ENCODE measurements at regions not wholly inside any gene's neighbourhood (a gene's known extent, or its start where the extent isn't known, plus 50 kb on each side); places are given as distances from the start of the nearest gene placed in this dataset.
A peak's percentile ranks its signal among the peaks of the same experiment; 100 is the strongest.

GRCh38 chr10:78651287-78651686 lies 417.5 kb upstream of the ZMIZ1 start:
- H3K36me3 ChIP-seq, result no peaks in the 10 kb centered on the region
- peaks cover 0 to 7% (median 0%) of the 10 kb centered on the region in 4 donors for H3K4me1 ChIP-seq
- WGBS (ENCODE audit: insufficient coverage, low coverage, low lambda C conversion rate, missing lambda C conversion rate), result 12% methylated on average over 4 of the region's 4 CpGs
- no peak overlapping the region for H3K27ac ChIP-seq
- no peak overlapping the region for H3K4me3 ChIP-seq
- intact Hi-C loops (cut with DNase I), result no loop called here
- DNase-seq (peak in 1 of 3 donors; percentile 56), ATAC-seq (peak; percentile 42 to 87 (median 72))
- no peaks in the 10 kb centered on the region for H3K9me3 ChIP-seq
- no peaks in the 10 kb centered on the region for H3K27me3 ChIP-seq
- TF ChIP-seq CTCF (IDR thresholded peaks at IDR 0.05) (no peak), POLR2A (IDR thresholded peaks at IDR 0.05) (no peak)

DNA sequence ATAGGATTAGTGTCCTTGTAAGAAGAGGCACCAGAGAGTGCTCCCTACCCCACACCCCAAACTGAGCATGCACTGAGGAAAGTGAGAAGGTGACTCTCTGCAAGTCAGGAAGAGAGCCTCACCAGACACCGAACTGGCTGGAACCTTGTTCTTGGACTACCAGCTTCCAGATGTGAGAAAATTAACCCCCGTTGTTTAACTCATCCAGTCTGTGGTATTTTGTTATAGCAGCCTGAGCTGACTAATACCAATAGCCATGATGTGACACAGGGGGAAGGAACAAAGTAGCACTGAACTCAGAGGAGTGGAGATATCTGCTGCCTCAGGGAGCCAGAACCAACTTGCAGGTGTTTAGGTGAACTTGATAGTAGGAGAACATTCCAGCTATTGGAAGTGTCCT lies 415.2 kb upstream of the ZMIZ1 start:
- DNase-seq (no peak), ATAC-seq (no peak)
- intact Hi-C loops (cut with DNase I), result no loop called here
- TF ChIP-seq POLR2A (IDR thresholded peaks at IDR 0.05) (no peak), CTCF (IDR thresholded peaks at IDR 0.05) (no peak)
- WGBS (ENCODE audit: insufficient coverage, low coverage, low lambda C conversion rate, missing lambda C conversion rate), result 82% methylated on average over 2 of the region's 2 CpGs
- H3K4me3 ChIP-seq, result no peak overlapping the region
- H3K27me3 ChIP-seq, result no peaks in the 10 kb centered on the region
- no peaks in the 10 kb centered on the region for H3K36me3 ChIP-seq
- H3K4me1 ChIP-seq, result peaks cover 0 to 7% (median 0%) of the 10 kb centered on the region in 4 donors
- no peaks in the 10 kb centered on the region for H3K9me3 ChIP-seq
- no peak overlapping the region for H3K27ac ChIP-seq

GRCh38 chr10:78654047-78654590 lies 414.6 kb upstream of the ZMIZ1 start:
- TF ChIP-seq POLR2A (IDR thresholded peaks at IDR 0.05), result no peak
- TF ChIP-seq CTCF (IDR thresholded peaks at IDR 0.05), result no peak
- peaks cover 0 to 7% (median 0%) of the 10 kb centered on the region in 4 donors for H3K4me1 ChIP-seq
- DNase-seq (no peak), ATAC-seq (peak in 3 of 4 donors; percentile 26 to 70 (median 48))
- H3K9me3 ChIP-seq, result no peaks in the 10 kb centered on the region
- H3K27ac ChIP-seq, result no peak overlapping the region
- intact Hi-C loops (cut with DNase I), result no loop called here
- 16% methylated on average over 3 of the region's 3 CpGs for WGBS (ENCODE audit: insufficient coverage, low coverage, low lambda C conversion rate, missing lambda C conversion rate)
- H3K36me3 ChIP-seq, result no peaks in the 10 kb centered on the region
- H3K4me3 ChIP-seq, result no peak overlapping the region
- H3K27me3 ChIP-seq, result no peaks in the 10 kb centered on the region

DNA sequence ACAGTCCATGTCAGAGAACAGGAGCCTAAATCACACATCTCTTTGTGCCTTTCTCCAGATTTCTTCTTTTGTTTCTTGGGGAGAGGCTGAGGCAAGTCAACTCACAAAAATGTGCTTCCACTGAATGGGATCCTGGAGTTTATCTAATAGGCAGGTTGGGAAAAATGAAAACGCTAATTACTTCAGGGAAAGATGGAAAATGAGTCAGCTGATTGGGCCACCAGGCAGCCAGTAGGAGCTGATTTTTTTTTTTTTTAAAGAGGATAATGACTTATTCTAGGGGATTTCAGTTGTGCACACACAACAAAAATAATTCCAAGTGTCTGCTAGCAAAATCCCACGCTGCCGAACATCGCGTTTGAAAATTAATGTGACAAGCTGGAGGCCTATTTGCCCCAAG lies 412.8 kb upstream of the ZMIZ1 start:
- 63% methylated on average over 4 of the region's 5 CpGs for WGBS (ENCODE audit: insufficient coverage, low coverage, low lambda C conversion rate, missing lambda C conversion rate)
- DNase-seq (no peak), ATAC-seq (no peak)
- no peak overlapping the region for H3K27ac ChIP-seq
- TF ChIP-seq POLR2A (IDR thresholded peaks at IDR 0.05) (no peak), CTCF (IDR thresholded peaks at IDR 0.05) (no peak)
- no peaks in the 10 kb centered on the region for H3K36me3 ChIP-seq
- H3K4me1 ChIP-seq, result peaks cover 0 to 7% (median 0%) of the 10 kb centered on the region in 4 donors
- intact Hi-C loops (cut with DNase I), result no loop called here
- no peaks in the 10 kb centered on the region for H3K27me3 ChIP-seq
- H3K4me3 ChIP-seq, result no peak overlapping the region
- H3K9me3 ChIP-seq, result no peaks in the 10 kb centered on the region

All from right lobe of liver (tissue), 6 donors.